ENCODE measurements at regions not wholly inside any gene's neighbourhood (a gene's known extent, or its start where the extent isn't known, plus 50 kb on each side); places are given as distances from the start of the nearest gene placed in this dataset.

DNA sequence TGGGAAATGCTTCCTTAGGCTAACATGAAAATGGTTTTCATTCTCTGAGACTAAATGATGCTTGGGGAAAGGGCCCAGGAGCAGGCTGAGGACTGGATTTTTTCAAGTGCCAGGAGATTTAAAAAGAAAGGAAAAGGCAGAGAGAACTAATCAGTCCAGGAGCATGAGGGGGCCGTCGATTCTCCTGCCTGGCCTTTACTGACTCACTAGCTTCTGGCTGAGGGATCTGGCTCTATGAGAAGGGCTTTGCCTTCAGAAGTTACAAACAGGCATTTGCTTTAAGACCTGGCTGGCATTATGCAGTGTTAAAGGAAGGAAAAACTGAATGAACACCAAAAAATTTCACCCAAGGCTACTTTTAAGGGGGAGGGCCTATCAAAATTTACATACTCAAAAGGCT is 359.2 kb downstream of the PBX1 start:
- Histone ChIP-seq H4K20me1 (replicated peaks; ENCODE audit: insufficient read depth) (no peaks in the 10 kb centered on the region), H3K79me2 (replicated peaks; ENCODE audit: insufficient read depth) (no peaks in the 10 kb centered on the region), H3K9me2 (ENCODE audit: insufficient read depth) (peaks cover 7% of the 10 kb centered on the region), H3K27ac (ENCODE audit: low read depth) (no peak overlapping the region), H3K36me3 (ENCODE audit: insufficient read depth) (no peaks in the 10 kb centered on the region), H2AFZ (no peak overlapping the region), H3K4me2 (no peak overlapping the region), H3K4me1 (ENCODE audit: insufficient read depth) (no peaks in the 10 kb centered on the region), H3K27me3 (ENCODE audit: insufficient read depth) (no peaks in the 10 kb centered on the region), H3K4me3 (no peak overlapping the region), H3F3A (replicated peaks; ENCODE audit: low read depth) (no peaks in the 10 kb centered on the region)
- DNase-seq (ENCODE audit: low spot score) (no peak), ATAC-seq (no peak)
- peaks cover 3% of the 10 kb centered on the region for H3K27me3 Mint-ChIP-seq (ENCODE audit: insufficient read depth, low read depth, poor library complexity)
- TF ChIP-seq, protein P1, sequence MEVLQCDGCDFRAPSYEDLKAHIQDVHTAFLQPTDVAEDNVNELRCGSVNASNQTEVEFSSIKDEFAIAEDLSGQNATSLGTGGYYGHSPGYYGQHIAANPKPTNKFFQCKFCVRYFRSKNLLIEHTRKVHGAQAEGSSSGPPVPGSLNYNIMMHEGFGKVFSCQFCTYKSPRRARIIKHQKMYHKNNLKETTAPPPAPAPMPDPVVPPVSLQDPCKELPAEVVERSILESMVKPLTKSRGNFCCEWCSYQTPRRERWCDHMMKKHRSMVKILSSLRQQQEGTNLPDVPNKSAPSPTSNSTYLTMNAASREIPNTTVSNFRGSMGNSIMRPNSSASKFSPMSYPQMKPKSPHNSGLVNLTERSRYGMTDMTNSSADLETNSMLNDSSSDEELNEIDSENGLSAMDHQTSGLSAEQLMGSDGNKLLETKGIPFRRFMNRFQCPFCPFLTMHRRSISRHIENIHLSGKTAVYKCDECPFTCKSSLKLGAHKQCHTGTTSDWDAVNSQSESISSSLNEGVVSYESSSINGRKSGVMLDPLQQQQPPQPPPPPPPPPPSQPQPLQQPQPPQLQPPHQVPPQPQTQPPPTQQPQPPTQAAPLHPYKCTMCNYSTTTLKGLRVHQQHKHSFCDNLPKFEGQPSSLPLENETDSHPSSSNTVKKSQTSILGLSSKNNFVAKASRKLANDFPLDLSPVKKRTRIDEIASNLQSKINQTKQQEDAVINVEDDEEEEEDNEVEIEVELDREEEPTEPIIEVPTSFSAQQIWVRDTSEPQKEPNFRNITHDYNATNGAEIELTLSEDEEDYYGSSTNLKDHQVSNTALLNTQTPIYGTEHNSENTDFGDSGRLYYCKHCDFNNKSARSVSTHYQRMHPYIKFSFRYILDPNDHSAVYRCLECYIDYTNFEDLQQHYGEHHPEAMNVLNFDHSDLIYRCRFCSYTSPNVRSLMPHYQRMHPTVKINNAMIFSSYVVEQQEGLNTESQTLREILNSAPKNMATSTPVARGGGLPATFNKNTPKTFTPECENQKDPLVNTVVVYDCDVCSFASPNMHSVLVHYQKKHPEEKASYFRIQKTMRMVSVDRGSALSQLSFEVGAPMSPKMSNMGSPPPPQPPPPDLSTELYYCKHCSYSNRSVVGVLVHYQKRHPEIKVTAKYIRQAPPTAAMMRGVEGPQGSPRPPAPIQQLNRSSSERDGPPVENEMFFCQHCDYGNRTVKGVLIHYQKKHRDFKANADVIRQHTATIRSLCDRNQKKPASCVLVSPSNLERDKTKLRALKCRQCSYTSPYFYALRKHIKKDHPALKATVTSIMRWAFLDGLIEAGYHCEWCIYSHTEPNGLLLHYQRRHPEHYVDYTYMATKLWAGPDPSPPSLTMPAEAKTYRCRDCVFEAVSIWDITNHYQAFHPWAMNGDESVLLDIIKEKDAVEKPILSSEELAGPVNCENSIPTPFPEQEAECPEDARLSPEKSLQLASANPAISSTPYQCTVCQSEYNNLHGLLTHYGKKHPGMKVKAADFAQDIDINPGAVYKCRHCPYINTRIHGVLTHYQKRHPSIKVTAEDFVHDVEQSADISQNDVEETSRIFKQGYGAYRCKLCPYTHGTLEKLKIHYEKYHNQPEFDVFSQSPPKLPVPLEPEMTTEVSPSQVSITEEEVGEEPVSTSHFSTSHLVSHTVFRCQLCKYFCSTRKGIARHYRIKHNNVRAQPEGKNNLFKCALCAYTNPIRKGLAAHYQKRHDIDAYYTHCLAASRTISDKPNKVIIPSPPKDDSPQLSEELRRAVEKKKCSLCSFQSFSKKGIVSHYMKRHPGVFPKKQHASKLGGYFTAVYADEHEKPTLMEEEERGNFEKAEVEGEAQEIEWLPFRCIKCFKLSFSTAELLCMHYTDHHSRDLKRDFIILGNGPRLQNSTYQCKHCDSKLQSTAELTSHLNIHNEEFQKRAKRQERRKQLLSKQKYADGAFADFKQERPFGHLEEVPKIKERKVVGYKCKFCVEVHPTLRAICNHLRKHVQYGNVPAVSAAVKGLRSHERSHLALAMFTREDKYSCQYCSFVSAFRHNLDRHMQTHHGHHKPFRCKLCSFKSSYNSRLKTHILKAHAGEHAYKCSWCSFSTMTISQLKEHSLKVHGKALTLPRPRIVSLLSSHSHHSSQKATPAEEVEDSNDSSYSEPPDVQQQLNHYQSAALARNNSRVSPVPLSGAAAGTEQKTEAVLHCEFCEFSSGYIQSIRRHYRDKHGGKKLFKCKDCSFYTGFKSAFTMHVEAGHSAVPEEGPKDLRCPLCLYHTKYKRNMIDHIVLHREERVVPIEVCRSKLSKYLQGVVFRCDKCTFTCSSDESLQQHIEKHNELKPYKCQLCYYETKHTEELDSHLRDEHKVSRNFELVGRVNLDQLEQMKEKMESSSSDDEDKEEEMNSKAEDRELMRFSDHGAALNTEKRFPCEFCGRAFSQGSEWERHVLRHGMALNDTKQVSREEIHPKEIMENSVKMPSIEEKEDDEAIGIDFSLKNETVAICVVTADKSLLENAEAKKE (CRISPR knock-in tag; IDR thresholded peaks at IDR 0.05): no peak
- TF ChIP-seq CREB1 (CRISPR knock-in tag; IDR thresholded peaks at IDR 0.05; ENCODE audit: low read depth) (no peak), ZNF114 (CRISPR knock-in tag; IDR thresholded peaks at IDR 0.05) (no peak), STAT1 (IDR thresholded peaks at IDR 0.05; ENCODE audit: unreplicated experiment) (no peak), NANOG (IDR thresholded peaks at IDR 0.05; ENCODE audit: borderline replicate concordance) (no peak), POLR2AphosphoS5 (IDR thresholded peaks at IDR 0.05; ENCODE audit: low read depth) (no peak), EZH2 (IDR thresholded peaks at IDR 0.05; ENCODE audit: low read depth, unreplicated experiment) (no peak)
- TF ChIP-seq, protein P2, sequence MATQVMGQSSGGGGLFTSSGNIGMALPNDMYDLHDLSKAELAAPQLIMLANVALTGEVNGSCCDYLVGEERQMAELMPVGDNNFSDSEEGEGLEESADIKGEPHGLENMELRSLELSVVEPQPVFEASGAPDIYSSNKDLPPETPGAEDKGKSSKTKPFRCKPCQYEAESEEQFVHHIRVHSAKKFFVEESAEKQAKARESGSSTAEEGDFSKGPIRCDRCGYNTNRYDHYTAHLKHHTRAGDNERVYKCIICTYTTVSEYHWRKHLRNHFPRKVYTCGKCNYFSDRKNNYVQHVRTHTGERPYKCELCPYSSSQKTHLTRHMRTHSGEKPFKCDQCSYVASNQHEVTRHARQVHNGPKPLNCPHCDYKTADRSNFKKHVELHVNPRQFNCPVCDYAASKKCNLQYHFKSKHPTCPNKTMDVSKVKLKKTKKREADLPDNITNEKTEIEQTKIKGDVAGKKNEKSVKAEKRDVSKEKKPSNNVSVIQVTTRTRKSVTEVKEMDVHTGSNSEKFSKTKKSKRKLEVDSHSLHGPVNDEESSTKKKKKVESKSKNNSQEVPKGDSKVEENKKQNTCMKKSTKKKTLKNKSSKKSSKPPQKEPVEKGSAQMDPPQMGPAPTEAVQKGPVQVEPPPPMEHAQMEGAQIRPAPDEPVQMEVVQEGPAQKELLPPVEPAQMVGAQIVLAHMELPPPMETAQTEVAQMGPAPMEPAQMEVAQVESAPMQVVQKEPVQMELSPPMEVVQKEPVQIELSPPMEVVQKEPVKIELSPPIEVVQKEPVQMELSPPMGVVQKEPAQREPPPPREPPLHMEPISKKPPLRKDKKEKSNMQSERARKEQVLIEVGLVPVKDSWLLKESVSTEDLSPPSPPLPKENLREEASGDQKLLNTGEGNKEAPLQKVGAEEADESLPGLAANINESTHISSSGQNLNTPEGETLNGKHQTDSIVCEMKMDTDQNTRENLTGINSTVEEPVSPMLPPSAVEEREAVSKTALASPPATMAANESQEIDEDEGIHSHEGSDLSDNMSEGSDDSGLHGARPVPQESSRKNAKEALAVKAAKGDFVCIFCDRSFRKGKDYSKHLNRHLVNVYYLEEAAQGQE (IDR thresholded peaks at IDR 0.05; ENCODE audit: unreplicated experiment): no peak
- H3K4me1 Mint-ChIP-seq: peaks cover 4% of the 10 kb centered on the region; the same call in 2 of the 3 replicates
- H3K9me3 Mint-ChIP-seq: no peaks in the 10 kb centered on the region
- H3K36me3 Mint-ChIP-seq (ENCODE audit: low read depth): no peaks in the 10 kb centered on the region
- H3K4me3 Mint-ChIP-seq: no peak overlapping the region
- H3K27ac Mint-ChIP-seq: no peak overlapping the region

Data from GM23338 (cell line).